ENCODE measurements at regions not wholly inside any gene's neighbourhood (a gene's known extent, or its start where the extent isn't known, plus 50 kb on each side); places are given as distances from the start of the nearest gene placed in this dataset.
"Not testable (repeated sequence)": the region's sequence is repeated elsewhere in the genome, so short reads cannot be mapped to it uniquely, and the experiment has no call there.

DNA sequence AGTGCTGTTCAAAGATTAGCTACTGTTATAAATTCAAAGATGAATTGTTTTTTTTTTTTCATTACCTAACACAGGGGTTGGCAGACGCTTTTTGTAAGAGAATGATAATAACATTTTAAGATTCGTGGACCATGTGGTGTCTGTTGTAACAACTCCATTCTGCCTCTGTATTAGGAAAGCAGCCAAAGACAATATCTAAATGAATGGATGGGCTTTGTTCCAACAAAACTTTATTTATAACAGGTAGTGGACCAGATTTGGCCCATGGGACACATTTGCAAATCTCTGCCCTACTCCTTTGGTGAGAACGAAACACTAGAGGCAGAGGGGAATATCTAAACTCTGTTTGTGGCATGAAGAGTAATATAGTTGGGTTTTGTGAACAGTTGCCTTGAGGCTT is 83.6 kb upstream of the BLID start:
- Mint-ChIP-seq H3K36me3 (ENCODE audit: low read depth) (no peaks in the 10 kb centered on the region), H3K9me3 (ENCODE audit: low read depth) (no peaks in the 10 kb centered on the region), H3K4me3 (no peak overlapping the region), H3K27me3 (peaks cover 28% of the 10 kb centered on the region), H3K27ac (no peak overlapping the region), H3K4me1 (no peaks in the 10 kb centered on the region)
- ATAC-seq = no peak
- intact Hi-C loops (cut with DNase I, micrococcal nuclease) = loop anchor here in 1 of 2 experiments (10.0 kb wide), 1 partner anchor 95 kb away; no protein-coding TSS in a partner anchor
- ChIA-PET CTCF (interaction anchor here (1.3 kb wide), 1 partner anchor 15 kb away, joined by 4 read pairs; no protein-coding TSS in a partner anchor), POLR2A (no interaction called here)
- no peak for DNase-seq

GRCh38 chr11:122198291-122198983 is 82.4 kb upstream of the BLID start:
- no peak for DNase-seq
- Mint-ChIP-seq H3K4me1 (no peaks in the 10 kb centered on the region), H3K27ac (no peak overlapping the region), H3K27me3 (peaks cover 22% of the 10 kb centered on the region), H3K9me3 (ENCODE audit: low read depth) (no peaks in the 10 kb centered on the region), H3K4me3 (no peak overlapping the region), H3K36me3 (ENCODE audit: low read depth) (no peaks in the 10 kb centered on the region)
- ATAC-seq = no peak
- intact Hi-C loops (cut with DNase I, micrococcal nuclease) = no loop called here
- ChIA-PET CTCF (no interaction called here), POLR2A (no interaction called here)

DNA sequence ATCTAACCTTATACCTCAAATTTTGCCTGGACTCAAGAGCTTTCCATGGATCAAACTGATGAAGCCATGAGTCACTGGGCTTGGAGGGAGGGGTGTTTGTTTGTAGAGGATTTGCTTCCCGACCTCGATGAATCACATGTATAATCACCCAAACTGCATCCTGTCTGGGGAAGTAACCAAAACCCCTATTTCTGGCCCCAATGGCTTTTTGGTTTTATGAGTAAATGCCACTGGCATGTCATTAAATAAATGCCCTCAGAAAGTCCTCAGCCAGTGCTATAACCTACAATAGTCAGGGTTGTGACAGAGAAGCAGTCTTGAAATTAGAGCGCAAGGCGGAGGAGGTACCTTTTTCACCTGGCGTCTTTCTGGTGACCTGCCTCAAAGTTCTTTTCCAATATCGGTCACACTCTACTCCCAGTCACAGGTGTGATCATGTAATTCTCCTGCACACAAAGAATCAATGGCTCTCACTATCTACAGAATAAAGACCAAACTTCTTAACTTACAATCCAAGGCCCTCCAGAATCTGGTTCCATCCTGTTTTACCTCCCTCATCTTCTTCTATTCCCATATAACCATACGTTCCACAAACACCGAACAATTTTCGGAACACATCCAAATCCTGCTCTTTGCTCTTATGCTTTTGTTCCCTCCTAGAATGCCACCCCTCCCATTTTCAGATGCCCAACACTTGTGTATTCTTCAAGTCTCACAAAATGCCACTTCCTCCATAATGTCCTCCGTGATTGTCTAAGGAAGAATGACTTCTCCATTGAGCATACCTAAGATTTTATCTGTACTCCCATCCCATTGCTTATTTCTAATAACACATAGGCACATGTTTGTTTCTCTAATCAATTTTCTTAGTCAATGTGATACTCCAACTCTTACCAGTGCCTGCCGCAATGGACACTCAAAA is 81.3 kb upstream of the BLID start:
- CTCF ChIA-PET = interaction anchor here (0.6 kb wide), 1 partner anchor 1857 kb away, joined by 3 read pairs; no protein-coding TSS in a partner anchor
- ATAC-seq = no peak

DNA sequence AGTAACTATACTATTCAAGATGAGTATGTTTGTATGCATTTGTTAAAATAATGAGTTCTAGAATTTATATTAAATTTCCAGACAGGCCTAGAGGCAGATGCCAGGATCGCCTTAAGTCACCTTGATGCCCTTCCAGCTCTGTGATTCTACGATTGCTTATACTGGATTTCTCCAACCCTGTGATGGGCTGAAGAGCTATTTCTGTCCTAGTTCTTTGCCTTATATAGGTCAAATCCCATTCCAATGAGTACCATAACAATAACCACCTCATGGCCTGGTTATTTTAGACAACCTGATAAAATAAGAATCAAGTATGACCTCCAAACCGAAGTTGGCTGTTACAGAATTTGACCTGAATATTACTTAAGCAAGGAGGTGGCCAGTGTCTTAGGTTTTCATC is 79.8 kb upstream of the BLID start:
- CTCF ChIA-PET = no interaction called here
- Mint-ChIP-seq H3K27me3 (peaks cover 15% of the 10 kb centered on the region), H3K36me3 (ENCODE audit: low read depth) (no peaks in the 10 kb centered on the region), H3K27ac (no peak overlapping the region), H3K4me1 (peaks cover 3% of the 10 kb centered on the region), H3K9me3 (ENCODE audit: low read depth) (no peaks in the 10 kb centered on the region), H3K4me3 (no peak overlapping the region)
- no peak for DNase-seq
- POLR2A ChIA-PET = interaction anchor here (0.5 kb wide), 1 partner anchor 141 kb away, joined by 3 read pairs; no protein-coding TSS in a partner anchor
- intact Hi-C loops (cut with DNase I, micrococcal nuclease) = no loop called here
- ATAC-seq = no peak

More for the DNA sequence above, 81.3 kb upstream of the BLID start:
- H3K4me1 Mint-ChIP-seq = peaks cover 3% of the 10 kb centered on the region
- intact Hi-C loops (cut with DNase I, micrococcal nuclease) = no loop called here
- DNase-seq = no peak
- H3K36me3 Mint-ChIP-seq (ENCODE audit: low read depth) = no peaks in the 10 kb centered on the region
- H3K27ac Mint-ChIP-seq = no peak overlapping the region
- POLR2A ChIA-PET = no interaction called here
- H3K4me3 Mint-ChIP-seq = no peak overlapping the region
- H3K9me3 Mint-ChIP-seq (ENCODE audit: low read depth) = no peaks in the 10 kb centered on the region
- peaks cover 16% of the 10 kb centered on the region for H3K27me3 Mint-ChIP-seq

- intact Hi-C loops (cut with DNase I, micrococcal nuclease) = loop anchor here in 1 of 2 experiments (2.0 kb wide), 1 partner anchor 543 kb away; no protein-coding TSS in a partner anchor
- H3K4me1 Mint-ChIP-seq; ATAC-seq; DNase-seq; H3K36me3 Mint-ChIP-seq (ENCODE audit: low read depth); H3K4me3 Mint-ChIP-seq; H3K27ac Mint-ChIP-seq; H3K9me3 Mint-ChIP-seq (ENCODE audit: low read depth); POLR2A ChIA-PET: not testable (repeated sequence)
- H3K27me3 Mint-ChIP-seq = peaks cover 25% of the 10 kb centered on the region
- CTCF ChIA-PET = interaction anchor here (1.1 kb wide), 1 partner anchor 9 kb away, joined by 6 read pairs; no protein-coding TSS in a partner anchor
These were observed 78.0 kb upstream of the BLID start for GRCh38 chr11:122193881-122194480.

GRCh38 chr11:122193457-122193856 is 77.4 kb upstream of the BLID start:
- H3K27ac Mint-ChIP-seq = no peak overlapping the region

GRCh38 chr11:122192634-122193255 is 76.7 kb upstream of the BLID start:
- H3K36me3 Mint-ChIP-seq (ENCODE audit: low read depth) = no peaks in the 10 kb centered on the region
- ATAC-seq = peak; percentile 88
- ChIA-PET POLR2A (no interaction called here), CTCF (no interaction called here)
- H3K27me3 Mint-ChIP-seq = peaks cover 25% of the 10 kb centered on the region
- intact Hi-C loops (cut with DNase I, micrococcal nuclease) = loop anchor here in 1 of 2 experiments (2.0 kb wide), 1 partner anchor 542 kb away; no protein-coding TSS in a partner anchor
- no peak for DNase-seq
- no peaks in the 10 kb centered on the region for H3K9me3 Mint-ChIP-seq (ENCODE audit: low read depth)
- no peak overlapping the region for H3K27ac Mint-ChIP-seq
- no peak overlapping the region for H3K4me3 Mint-ChIP-seq
- H3K4me1 Mint-ChIP-seq = peaks cover 3% of the 10 kb centered on the region

More at GRCh38 chr11:122193457-122193856, 77.4 kb upstream of the BLID start:
- ChIA-PET CTCF (interaction anchor here (1.1 kb wide), 1 partner anchor 9 kb away, joined by 6 read pairs; no protein-coding TSS in a partner anchor), POLR2A (no interaction called here)
- H3K9me3 Mint-ChIP-seq (ENCODE audit: low read depth) = no peaks in the 10 kb centered on the region
- intact Hi-C loops (cut with DNase I, micrococcal nuclease) = loop anchor here in 1 of 2 experiments (2.0 kb wide), 1 partner anchor 543 kb away; no protein-coding TSS in a partner anchor
- peaks cover 25% of the 10 kb centered on the region for H3K27me3 Mint-ChIP-seq
- no peak overlapping the region for H3K4me3 Mint-ChIP-seq
- H3K36me3 Mint-ChIP-seq (ENCODE audit: low read depth) = no peaks in the 10 kb centered on the region
- ATAC-seq (no peak), DNase-seq (no peak)
- peaks cover 3% of the 10 kb centered on the region for H3K4me1 Mint-ChIP-seq

DNA sequence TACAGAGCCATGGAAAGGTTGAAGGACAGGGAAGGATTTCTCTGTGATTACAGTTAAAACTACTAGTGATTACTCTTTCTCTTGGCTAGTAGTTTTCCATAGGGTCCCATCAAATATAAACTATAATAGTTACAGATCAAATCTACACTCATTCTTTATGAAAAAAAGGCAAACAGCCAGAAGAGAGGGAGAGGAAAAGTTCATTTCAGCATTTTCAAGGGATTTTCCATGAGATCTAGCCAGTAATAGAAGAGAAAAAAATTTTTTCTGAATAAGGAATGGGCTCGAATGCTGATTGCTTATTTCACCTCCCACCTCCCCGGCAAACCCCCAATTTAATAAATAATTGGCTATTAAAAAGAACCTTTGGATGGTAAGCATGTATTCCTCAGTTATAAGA is 74.8 kb upstream of the BLID start:
- H3K4me1 Mint-ChIP-seq = peaks cover 3% of the 10 kb centered on the region
- CTCF ChIA-PET = interaction anchor here (0.7 kb wide), 1 partner anchor 25 kb away, joined by 3 read pairs; no protein-coding TSS in a partner anchor
- H3K27me3 Mint-ChIP-seq = peaks cover 25% of the 10 kb centered on the region
- H3K9me3 Mint-ChIP-seq (ENCODE audit: low read depth) = no peaks in the 10 kb centered on the region
- H3K27ac Mint-ChIP-seq = no peak overlapping the region
- DNase-seq = no peak
- intact Hi-C loops (cut with DNase I, micrococcal nuclease) = no loop called here
- no peak overlapping the region for H3K4me3 Mint-ChIP-seq
- no peak for ATAC-seq
- POLR2A ChIA-PET = no interaction called here
- H3K36me3 Mint-ChIP-seq (ENCODE audit: low read depth) = no peaks in the 10 kb centered on the region

GRCh38 chr11:122189229-122189628 is 73.2 kb upstream of the BLID start:
- POLR2A ChIA-PET = interaction anchor here (0.6 kb wide), 1 partner anchor 146 kb away, joined by 6 read pairs; no protein-coding TSS in a partner anchor

DNA sequence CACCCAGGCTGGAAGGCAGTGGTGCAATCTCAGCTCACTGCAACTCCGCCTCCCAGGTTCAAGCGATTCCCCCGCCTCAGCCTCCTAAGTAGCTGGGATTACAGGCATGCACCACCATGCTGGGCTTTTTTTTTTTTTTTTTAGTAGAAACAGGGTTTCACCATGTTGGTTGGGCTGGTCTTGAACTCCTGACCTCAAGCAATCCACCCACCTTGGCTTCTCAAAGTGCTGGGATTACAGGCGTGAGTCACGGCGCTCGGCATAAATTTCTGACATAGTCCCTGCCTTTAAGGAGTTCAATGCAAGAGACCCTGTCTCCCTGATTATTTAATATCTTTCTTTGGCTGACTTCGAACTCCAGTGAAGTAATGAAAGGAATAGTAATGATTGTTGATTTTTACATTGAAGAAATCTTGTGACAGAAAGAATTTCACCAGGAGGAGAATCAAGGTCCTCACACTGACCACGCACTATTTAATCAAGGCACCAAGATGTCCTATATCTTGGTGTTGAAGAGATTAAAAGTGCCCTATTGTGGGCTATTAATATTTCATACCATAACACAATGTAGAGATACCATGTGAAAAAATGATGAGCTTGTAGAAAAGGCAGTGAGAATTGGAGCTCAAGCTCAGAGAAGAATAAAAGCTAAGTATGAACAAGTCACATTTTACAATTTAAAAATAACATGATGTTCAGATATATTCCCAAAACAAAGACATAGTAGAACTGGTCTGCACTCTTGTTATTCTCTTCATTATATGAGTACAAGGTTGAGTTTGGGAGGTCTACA is 71.6 kb upstream of the BLID start:
- intact Hi-C loops (cut with DNase I, micrococcal nuclease) = no loop called here

More at GRCh38 chr11:122189229-122189628, 73.2 kb upstream of the BLID start:
- intact Hi-C loops (cut with DNase I, micrococcal nuclease) = no loop called here
- DNase-seq = no peak
- no peak for ATAC-seq
- peaks cover 37% of the 10 kb centered on the region for H3K27me3 Mint-ChIP-seq
- H3K27ac Mint-ChIP-seq = no peak overlapping the region
- H3K36me3 Mint-ChIP-seq (ENCODE audit: low read depth) = no peaks in the 10 kb centered on the region
- CTCF ChIA-PET = interaction anchor here (1.0 to 3.0 kb wide), 2 partner anchors 9 to 14 kb away, joined by 3 to 14 read pairs; no protein-coding TSS in a partner anchor
- H3K4me3 Mint-ChIP-seq = no peak overlapping the region
- H3K4me1 Mint-ChIP-seq = peaks cover 3% of the 10 kb centered on the region
- no peaks in the 10 kb centered on the region for H3K9me3 Mint-ChIP-seq (ENCODE audit: low read depth)

More for the DNA sequence above, 71.6 kb upstream of the BLID start:
- ATAC-seq (no peak), DNase-seq (no peak)
- Mint-ChIP-seq H3K27ac (no peak overlapping the region), H3K9me3 (ENCODE audit: low read depth) (no peaks in the 10 kb centered on the region), H3K36me3 (ENCODE audit: low read depth) (no peaks in the 10 kb centered on the region), H3K4me3 (no peak overlapping the region), H3K4me1 (no peaks in the 10 kb centered on the region), H3K27me3 (peaks cover 39% of the 10 kb centered on the region)
- ChIA-PET POLR2A (no interaction called here), CTCF (interaction anchor here (3.0 kb wide), 1 partner anchor 15 kb away, joined by 14 read pairs; no protein-coding TSS in a partner anchor)
